ENCODE measurements at regions not wholly inside any gene's neighbourhood (a gene's known extent, or its start where the extent isn't known, plus 50 kb on each side); places are given as distances from the start of the nearest gene placed in this dataset.

DNA sequence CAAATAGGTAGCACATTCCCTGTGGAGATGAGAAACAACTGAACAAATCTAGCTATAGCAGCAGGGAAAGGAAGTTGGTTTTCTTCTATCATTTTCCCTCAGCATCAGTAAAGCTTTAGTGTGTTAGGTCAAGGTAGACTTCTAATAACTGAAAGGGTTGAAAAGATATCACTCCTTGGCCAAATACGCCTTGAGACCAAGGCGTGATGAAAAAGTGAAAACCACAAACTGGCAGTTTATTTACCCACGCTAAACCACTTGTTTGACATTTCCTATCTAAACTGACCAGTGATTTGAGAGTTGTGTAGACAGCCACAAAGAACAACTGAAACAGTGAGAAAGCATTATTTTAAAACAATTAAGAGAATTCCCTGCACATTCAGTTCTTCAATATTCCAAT, 99.6 kb upstream of the SOX5 start:
- no peak overlapping the region for H3K27ac ChIP-seq (replicated peaks)
- no peak overlapping the region for H3K4me3 ChIP-seq (replicated peaks; ENCODE audit: insufficient read depth, low read length)
- no peak for DNase-seq (ENCODE audit: low read depth in 1 of 2, low spot score in 1 of 2)
- TF ChIP-seq POLR2AphosphoS5 (IDR thresholded peaks at IDR 0.05; ENCODE audit: low read depth) (no peak), SPI1 (IDR thresholded peaks at IDR 0.05; ENCODE audit: borderline replicate concordance, low read depth) (no peak), GABPA (IDR thresholded peaks at IDR 0.05; ENCODE audit: low read depth) (no peak)
- TF ChIP-seq, protein P1, sequence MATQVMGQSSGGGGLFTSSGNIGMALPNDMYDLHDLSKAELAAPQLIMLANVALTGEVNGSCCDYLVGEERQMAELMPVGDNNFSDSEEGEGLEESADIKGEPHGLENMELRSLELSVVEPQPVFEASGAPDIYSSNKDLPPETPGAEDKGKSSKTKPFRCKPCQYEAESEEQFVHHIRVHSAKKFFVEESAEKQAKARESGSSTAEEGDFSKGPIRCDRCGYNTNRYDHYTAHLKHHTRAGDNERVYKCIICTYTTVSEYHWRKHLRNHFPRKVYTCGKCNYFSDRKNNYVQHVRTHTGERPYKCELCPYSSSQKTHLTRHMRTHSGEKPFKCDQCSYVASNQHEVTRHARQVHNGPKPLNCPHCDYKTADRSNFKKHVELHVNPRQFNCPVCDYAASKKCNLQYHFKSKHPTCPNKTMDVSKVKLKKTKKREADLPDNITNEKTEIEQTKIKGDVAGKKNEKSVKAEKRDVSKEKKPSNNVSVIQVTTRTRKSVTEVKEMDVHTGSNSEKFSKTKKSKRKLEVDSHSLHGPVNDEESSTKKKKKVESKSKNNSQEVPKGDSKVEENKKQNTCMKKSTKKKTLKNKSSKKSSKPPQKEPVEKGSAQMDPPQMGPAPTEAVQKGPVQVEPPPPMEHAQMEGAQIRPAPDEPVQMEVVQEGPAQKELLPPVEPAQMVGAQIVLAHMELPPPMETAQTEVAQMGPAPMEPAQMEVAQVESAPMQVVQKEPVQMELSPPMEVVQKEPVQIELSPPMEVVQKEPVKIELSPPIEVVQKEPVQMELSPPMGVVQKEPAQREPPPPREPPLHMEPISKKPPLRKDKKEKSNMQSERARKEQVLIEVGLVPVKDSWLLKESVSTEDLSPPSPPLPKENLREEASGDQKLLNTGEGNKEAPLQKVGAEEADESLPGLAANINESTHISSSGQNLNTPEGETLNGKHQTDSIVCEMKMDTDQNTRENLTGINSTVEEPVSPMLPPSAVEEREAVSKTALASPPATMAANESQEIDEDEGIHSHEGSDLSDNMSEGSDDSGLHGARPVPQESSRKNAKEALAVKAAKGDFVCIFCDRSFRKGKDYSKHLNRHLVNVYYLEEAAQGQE (IDR thresholded peaks at IDR 0.05; ENCODE audit: insufficient replicate concordance, low read depth): no peak
- TF ChIP-seq, protein P2, sequence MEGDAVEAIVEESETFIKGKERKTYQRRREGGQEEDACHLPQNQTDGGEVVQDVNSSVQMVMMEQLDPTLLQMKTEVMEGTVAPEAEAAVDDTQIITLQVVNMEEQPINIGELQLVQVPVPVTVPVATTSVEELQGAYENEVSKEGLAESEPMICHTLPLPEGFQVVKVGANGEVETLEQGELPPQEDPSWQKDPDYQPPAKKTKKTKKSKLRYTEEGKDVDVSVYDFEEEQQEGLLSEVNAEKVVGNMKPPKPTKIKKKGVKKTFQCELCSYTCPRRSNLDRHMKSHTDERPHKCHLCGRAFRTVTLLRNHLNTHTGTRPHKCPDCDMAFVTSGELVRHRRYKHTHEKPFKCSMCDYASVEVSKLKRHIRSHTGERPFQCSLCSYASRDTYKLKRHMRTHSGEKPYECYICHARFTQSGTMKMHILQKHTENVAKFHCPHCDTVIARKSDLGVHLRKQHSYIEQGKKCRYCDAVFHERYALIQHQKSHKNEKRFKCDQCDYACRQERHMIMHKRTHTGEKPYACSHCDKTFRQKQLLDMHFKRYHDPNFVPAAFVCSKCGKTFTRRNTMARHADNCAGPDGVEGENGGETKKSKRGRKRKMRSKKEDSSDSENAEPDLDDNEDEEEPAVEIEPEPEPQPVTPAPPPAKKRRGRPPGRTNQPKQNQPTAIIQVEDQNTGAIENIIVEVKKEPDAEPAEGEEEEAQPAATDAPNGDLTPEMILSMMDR (IDR thresholded peaks at IDR 0.05; ENCODE audit: insufficient read depth, low read length): no peak
- H3K27me3 ChIP-seq (ENCODE audit: insufficient read depth, poor library complexity, severe bottlenecking): no peaks in the 10 kb centered on the region

DNA sequence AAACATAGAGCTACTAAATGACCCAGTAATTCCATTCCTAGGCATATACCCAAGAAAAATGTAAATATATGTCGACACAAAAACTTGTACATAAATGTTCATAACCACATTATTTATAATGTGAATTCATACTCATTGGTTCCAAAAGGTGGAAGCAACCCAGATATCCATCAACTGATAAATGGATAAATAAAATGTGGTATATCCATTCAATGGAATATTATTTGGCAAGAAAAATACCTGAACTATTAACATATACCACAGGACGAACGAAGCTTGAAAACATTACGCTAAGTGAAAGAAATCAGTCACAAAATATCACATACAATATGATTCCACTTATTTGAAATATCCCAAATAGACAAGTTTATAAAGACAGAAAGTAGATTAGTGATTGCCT, 99.0 kb upstream of the SOX5 start:
- TF ChIP-seq, protein P2 (IDR thresholded peaks at IDR 0.05; ENCODE audit: insufficient read depth, low read length): no peak
- TF ChIP-seq, protein P1 (IDR thresholded peaks at IDR 0.05; ENCODE audit: insufficient replicate concordance, low read depth): no peak
- no peak for TF ChIP-seq POLR2AphosphoS5 (IDR thresholded peaks at IDR 0.05; ENCODE audit: low read depth)
- no peak for TF ChIP-seq SPI1 (IDR thresholded peaks at IDR 0.05; ENCODE audit: borderline replicate concordance, low read depth)
- no peak for TF ChIP-seq GABPA (IDR thresholded peaks at IDR 0.05; ENCODE audit: low read depth)

DNA sequence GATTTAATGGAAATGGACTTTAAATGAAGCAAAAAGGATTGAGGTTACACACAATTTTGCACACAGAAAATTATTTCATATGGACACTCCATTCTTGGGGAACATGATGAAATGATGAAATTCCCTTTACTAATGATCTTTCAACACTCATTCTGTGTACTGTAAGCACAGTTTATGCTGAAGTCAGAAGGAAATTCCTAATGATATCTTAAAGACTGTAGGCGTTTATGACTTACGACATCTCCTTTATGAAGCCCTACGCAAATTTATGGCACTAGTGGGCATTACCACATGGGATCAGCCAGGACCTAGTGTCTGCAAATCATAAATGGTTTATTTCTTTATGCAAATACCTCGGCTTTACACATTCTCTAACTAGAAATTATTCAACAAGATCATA, 97.9 kb upstream of the SOX5 start:
- Histone ChIP-seq H3K27me3 (ENCODE audit: insufficient read depth, poor library complexity, severe bottlenecking) (no peaks in the 10 kb centered on the region), H3K27ac (replicated peaks) (no peak overlapping the region), H3K4me3 (replicated peaks; ENCODE audit: insufficient read depth, low read length) (no peak overlapping the region)
- no peak for DNase-seq (ENCODE audit: low read depth in 1 of 2, low spot score in 1 of 2)
- TF ChIP-seq SPI1 (IDR thresholded peaks at IDR 0.05; ENCODE audit: borderline replicate concordance, low read depth) (no peak), POLR2AphosphoS5 (IDR thresholded peaks at IDR 0.05; ENCODE audit: low read depth) (no peak), GABPA (IDR thresholded peaks at IDR 0.05; ENCODE audit: low read depth) (no peak)
- TF ChIP-seq, protein P1 (IDR thresholded peaks at IDR 0.05; ENCODE audit: insufficient replicate concordance, low read depth): no peak
- TF ChIP-seq, protein P2 (IDR thresholded peaks at IDR 0.05; ENCODE audit: insufficient read depth, low read length): no peak

More for the DNA sequence above, 99.0 kb upstream of the SOX5 start:
- DNase-seq (ENCODE audit: low read depth in 1 of 2, low spot score in 1 of 2): no peak
- Histone ChIP-seq H3K27me3 (ENCODE audit: insufficient read depth, poor library complexity, severe bottlenecking) (no peaks in the 10 kb centered on the region), H3K4me3 (replicated peaks; ENCODE audit: insufficient read depth, low read length) (no peak overlapping the region), H3K27ac (replicated peaks) (no peak overlapping the region)
